Panc1 (cell line): ENCODE measurements at regions not wholly inside any gene's neighbourhood (a gene's known extent, or its start where the extent isn't known, plus 50 kb on each side); places are given as distances from the start of the nearest gene placed in this dataset.

ENCODE experiments used
- ATAC-seq: fragments of 200-7000 bp; cut with Tn5 transposase; 2 replicates; pipeline ENCODE4 v1.9.1; 2020; ENCODE audit warnings: mild to moderate bottlenecking, moderate library complexity
- BruUV-seq: library from RNA; stranded (reverse); fragments of 400-500 nt; replicated peaks from 2 replicates; lab custom pipeline; 2021; lab: Mats Ljungman, UMichigan
- CTCF ChIA-PET: fragments of 300-600 bp; sonication (Branson Sonifier 250); formaldehyde crosslinking; loops from one replicate; lab custom pipeline; 2022; ENCODE audit warnings: antibody characterized with exemption; lab: Charles Lee
- POLR2A ChIA-PET: fragments of 300-600 bp; sonication (Branson Sonifier 250); formaldehyde crosslinking; loops from one replicate; lab custom pipeline; 2022; ENCODE audit warnings: antibody characterized with exemption; lab: Charles Lee
- DNase-seq: peaks from one replicate; pipeline ENCODE4 v3.0.0-alpha.2; 2010; ENCODE audit warnings: low read depth, low spot score
- H3K27ac ChIP-seq: 2 replicates; pipeline ENCODE4 v1.5.1; 2011; ENCODE audit warnings: mild to moderate bottlenecking, low read length, inconsistent platforms
- H3K27me3 ChIP-seq: fragments of 200-500 bp; sonication (Bioruptor generic); 2 replicates; pipeline ENCODE4 v1.6.0; 2014; ENCODE audit warnings: low read length, inconsistent platforms; ENCODE audit not compliant: control insufficient read depth, insufficient read depth
- H3K36me3 ChIP-seq: fragments of 200-500 bp; sonication (Bioruptor generic); 2 replicates; pipeline ENCODE4 v1.5.1; 2014; ENCODE audit warnings: inconsistent platforms, mild to moderate bottlenecking, low read length, moderate library complexity; ENCODE audit not compliant: control insufficient read depth, insufficient read depth
- H3K4me1 ChIP-seq: 2 replicates; pipeline ENCODE4 v1.5.1; 2011; ENCODE audit warnings: inconsistent platforms, mild to moderate bottlenecking, low read length, moderate library complexity; ENCODE audit not compliant: control insufficient read depth, insufficient read depth
- H3K4me3 ChIP-seq, 2 experiments: 2 replicates each; pipeline ENCODE4 v1.5.1; 2011 to 2012; ENCODE audit warnings: low read depth in 2 of 2, low read length in 2 of 2, mild to moderate bottlenecking in 2 of 2, inconsistent platforms in 1 of 2, moderate library complexity in 1 of 2
- H3K9me3 ChIP-seq: fragments of 200-500 bp; sonication (Bioruptor generic); 2 replicates; pipeline ENCODE4 v1.5.1; 2014; ENCODE audit warnings: low read depth, mild to moderate bottlenecking, inconsistent platforms, low read length, moderate library complexity; ENCODE audit not compliant: control insufficient read depth, insufficient read depth
- POLR2AphosphoS5 ChIP-seq: IDR thresholded peaks from 2 replicates; pipeline ENCODE4 v1.6.1; 2012; ENCODE audit warnings: mild to moderate bottlenecking, low read depth, low read length, moderate library complexity
- SIN3A ChIP-seq: IDR thresholded peaks from 2 replicates; pipeline ENCODE4 v1.6.1; 2012; ENCODE audit warnings: low read depth, mild to moderate bottlenecking, low read length, moderate library complexity, borderline replicate concordance; ENCODE audit not compliant: insufficient read depth
- TCF7L2 ChIP-seq: IDR thresholded peaks from 2 replicates; pipeline ENCODE4 v1.6.1; 2011; ENCODE audit warnings: mild to moderate bottlenecking, low read depth, low read length, inconsistent platforms
- in situ Hi-C: cut with HindIII; loops from 2 replicates; pipeline ENCODE4 v1.10.0; 2016; ENCODE audit warnings: low sequenced_read_pairs, low pct_unique_long_range_greater_than_20kb
- intact Hi-C: fragments of 100-400 bp; cut with micrococcal nuclease; formaldehyde crosslinking; loops from one replicate; pipeline ENCODE4 v1.10.0; 2022; ENCODE audit not compliant: unreplicated experiment
- TF ChIP-seq, protein P1 (sequence below), 2 experiments: IDR thresholded peaks; 2 replicates each; pipeline ENCODE4 v1.6.1; 2011 to 2012; ENCODE audit warnings: low read depth in 2 of 2, control low read depth in 1 of 2, low read length in 1 of 2, mild to moderate bottlenecking in 1 of 2, moderate library complexity in 1 of 2; ENCODE audit not compliant: insufficient read depth in 1 of 2
- TF ChIP-seq, protein P2 (sequence below): fragments of 450-650 bp; IDR thresholded peaks from 2 replicates; pipeline ENCODE4 v1.5.1; 2017; ENCODE audit warnings: mild to moderate bottlenecking

DNA sequence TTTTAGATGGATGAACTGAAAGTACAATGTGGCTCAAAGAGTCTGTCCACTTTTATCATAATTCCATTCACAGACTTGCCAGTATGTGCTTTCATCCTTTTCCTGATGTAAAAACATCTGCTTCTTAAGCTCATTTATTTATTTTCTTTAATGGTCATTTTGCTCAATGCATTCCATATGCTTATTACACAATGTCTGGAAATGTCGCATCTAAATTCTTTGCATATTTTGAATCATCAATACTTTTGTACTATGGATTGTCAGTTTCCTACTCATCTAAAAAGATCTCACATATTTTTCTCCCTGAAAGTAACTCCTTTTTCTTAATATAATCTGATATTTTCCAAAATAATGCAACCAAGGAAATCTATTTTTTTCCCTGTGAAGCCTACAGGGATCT, 1315.8 kb downstream of the EFNB2 start:
- DNase-seq (no peak), ATAC-seq (no peak)
- TF ChIP-seq POLR2AphosphoS5: no peak
- TF ChIP-seq, protein P1, sequence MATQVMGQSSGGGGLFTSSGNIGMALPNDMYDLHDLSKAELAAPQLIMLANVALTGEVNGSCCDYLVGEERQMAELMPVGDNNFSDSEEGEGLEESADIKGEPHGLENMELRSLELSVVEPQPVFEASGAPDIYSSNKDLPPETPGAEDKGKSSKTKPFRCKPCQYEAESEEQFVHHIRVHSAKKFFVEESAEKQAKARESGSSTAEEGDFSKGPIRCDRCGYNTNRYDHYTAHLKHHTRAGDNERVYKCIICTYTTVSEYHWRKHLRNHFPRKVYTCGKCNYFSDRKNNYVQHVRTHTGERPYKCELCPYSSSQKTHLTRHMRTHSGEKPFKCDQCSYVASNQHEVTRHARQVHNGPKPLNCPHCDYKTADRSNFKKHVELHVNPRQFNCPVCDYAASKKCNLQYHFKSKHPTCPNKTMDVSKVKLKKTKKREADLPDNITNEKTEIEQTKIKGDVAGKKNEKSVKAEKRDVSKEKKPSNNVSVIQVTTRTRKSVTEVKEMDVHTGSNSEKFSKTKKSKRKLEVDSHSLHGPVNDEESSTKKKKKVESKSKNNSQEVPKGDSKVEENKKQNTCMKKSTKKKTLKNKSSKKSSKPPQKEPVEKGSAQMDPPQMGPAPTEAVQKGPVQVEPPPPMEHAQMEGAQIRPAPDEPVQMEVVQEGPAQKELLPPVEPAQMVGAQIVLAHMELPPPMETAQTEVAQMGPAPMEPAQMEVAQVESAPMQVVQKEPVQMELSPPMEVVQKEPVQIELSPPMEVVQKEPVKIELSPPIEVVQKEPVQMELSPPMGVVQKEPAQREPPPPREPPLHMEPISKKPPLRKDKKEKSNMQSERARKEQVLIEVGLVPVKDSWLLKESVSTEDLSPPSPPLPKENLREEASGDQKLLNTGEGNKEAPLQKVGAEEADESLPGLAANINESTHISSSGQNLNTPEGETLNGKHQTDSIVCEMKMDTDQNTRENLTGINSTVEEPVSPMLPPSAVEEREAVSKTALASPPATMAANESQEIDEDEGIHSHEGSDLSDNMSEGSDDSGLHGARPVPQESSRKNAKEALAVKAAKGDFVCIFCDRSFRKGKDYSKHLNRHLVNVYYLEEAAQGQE (IDR thresholded peaks at IDR 0.05; ENCODE audit: insufficient read depth in 1 of 2, low read depth in 2 of 2, low read length in 1 of 2): no peak
- TF ChIP-seq TCF7L2: no peak
- TF ChIP-seq, protein P2, sequence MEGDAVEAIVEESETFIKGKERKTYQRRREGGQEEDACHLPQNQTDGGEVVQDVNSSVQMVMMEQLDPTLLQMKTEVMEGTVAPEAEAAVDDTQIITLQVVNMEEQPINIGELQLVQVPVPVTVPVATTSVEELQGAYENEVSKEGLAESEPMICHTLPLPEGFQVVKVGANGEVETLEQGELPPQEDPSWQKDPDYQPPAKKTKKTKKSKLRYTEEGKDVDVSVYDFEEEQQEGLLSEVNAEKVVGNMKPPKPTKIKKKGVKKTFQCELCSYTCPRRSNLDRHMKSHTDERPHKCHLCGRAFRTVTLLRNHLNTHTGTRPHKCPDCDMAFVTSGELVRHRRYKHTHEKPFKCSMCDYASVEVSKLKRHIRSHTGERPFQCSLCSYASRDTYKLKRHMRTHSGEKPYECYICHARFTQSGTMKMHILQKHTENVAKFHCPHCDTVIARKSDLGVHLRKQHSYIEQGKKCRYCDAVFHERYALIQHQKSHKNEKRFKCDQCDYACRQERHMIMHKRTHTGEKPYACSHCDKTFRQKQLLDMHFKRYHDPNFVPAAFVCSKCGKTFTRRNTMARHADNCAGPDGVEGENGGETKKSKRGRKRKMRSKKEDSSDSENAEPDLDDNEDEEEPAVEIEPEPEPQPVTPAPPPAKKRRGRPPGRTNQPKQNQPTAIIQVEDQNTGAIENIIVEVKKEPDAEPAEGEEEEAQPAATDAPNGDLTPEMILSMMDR: no peak
- no peak for TF ChIP-seq SIN3A
- Histone ChIP-seq H3K27me3 (no peaks in the 10 kb centered on the region), H3K27ac (no peak overlapping the region), H3K36me3 (no peaks in the 10 kb centered on the region), H3K9me3 (no peaks in the 10 kb centered on the region), H3K4me1 (no peaks in the 10 kb centered on the region), H3K4me3 (no peak overlapping the region)
- POLR2A ChIA-PET: no interaction called here
- BruUV-seq: no TSS peak
- CTCF ChIA-PET: no interaction called here
- in situ Hi-C loops (no loop called here), intact Hi-C loops (no loop called here)

DNA sequence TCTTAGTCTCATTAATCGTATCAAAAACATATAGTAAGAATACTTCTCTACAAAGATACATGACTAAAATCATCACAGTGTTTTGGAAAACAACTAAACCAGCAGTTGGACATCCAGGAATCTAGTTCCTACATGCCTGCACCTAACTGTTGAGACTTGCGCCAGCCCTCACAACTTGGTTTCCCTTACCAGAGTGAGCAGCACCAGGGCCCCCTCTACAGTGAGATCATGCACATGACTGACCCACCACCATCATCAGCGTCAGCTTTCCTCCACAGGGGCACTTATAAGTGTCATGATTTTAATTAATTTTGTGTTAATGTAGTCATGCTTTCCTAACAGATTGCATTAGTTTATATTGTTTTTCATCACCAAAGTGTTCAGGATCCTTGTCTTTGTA, 1322.0 kb downstream of the EFNB2 start:
- no peak for ATAC-seq
- no peaks in the 10 kb centered on the region for H3K27me3 ChIP-seq
- in situ Hi-C loops: no loop called here
- ChIA-PET POLR2A (no interaction called here), CTCF (no interaction called here)
- intact Hi-C loops: no loop called here
- no peaks in the 10 kb centered on the region for H3K36me3 ChIP-seq
- no peak overlapping the region for H3K4me3 ChIP-seq
- H3K27ac ChIP-seq: no peak overlapping the region
- TF ChIP-seq SIN3A (no peak), POLR2AphosphoS5 (no peak), TCF7L2 (no peak)
- TF ChIP-seq, protein P2: no peak
- TF ChIP-seq, protein P1 (IDR thresholded peaks at IDR 0.05; ENCODE audit: insufficient read depth in 1 of 2, low read depth in 2 of 2, low read length in 1 of 2): no peak
- no peak for DNase-seq
- no peaks in the 10 kb centered on the region for H3K4me1 ChIP-seq
- H3K9me3 ChIP-seq: no peaks in the 10 kb centered on the region
- no TSS peak for BruUV-seq
